ENCODE measurements at regions not wholly inside any gene's neighbourhood (a gene's known extent, or its start where the extent isn't known, plus 50 kb on each side); places are given as distances from the start of the nearest gene placed in this dataset.
A peak's percentile ranks its signal among the peaks of the same experiment; 100 is the strongest.

DNA sequence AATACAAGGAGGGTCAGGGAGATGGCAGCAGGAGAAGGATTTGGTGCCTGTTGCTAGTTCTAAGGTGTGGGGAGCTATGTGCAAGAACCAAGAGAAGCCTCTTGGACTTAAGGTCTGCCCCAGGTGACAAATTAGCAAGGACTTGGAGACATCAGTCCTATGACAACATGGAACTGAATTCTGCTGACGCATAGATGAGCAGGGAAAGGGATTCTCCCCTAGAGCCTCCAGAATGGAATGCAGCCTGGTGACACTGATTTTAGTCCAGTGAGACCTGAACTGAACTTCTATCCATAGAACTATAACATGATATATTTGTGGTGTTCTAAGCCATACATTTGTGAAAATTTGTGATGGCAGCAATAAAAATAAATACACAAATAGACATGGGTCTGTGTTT, 215.6 kb downstream of the ESM1 start:
- no peak for DNase-seq (ENCODE audit: low spot score)

GRCh38 chr5:54769072-54769471, 216.3 kb downstream of the ESM1 start:
- no peak for DNase-seq (ENCODE audit: low spot score)

GRCh38 chr5:54766748-54767147, 218.6 kb downstream of the ESM1 start:
- no peak for DNase-seq (ENCODE audit: low spot score)

DNA sequence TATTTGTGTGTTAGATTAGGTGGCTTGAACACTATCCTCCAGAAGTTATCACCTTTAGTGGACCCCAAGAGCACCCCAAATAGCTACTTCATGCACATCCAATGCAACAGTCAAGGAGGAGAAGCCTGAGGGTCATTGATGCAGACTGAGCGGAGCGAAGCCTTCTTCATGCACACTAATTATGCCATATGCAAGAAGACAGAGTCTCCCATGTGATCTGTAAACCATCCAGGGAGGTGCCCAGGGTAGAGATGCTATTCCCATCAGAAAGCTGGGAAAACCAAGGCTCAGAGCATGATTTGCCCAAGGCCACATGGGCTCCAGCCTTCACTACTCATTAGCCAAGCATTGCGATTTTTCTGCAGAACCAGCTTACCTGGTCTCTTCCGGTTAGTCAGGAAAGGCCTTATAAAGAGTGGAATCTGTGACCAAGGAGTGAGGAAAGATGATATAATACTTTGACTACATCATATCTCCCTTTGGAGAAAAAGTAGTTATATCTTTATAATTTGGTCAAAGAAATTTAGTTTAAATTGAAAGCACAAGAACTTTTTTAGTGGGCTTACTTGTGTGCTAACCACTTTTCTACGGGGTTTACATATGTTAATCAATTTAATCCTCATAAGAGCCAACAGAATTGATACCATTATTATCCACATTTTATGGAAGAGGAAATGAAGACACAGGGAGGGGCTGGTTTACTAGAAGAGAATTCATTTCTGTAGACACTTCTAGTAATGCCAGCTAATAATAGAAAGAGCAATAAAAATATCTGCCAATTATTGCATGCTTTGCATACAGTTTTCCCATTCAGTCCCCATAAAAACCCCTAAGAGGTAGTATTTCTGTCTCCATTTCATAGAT, 220.0 kb downstream of the ESM1 start:
- DNase-seq (ENCODE audit: low spot score) = no peak

GRCh38 chr5:54764102-54765090, 221.0 kb downstream of the ESM1 start:
- no peak for DNase-seq (ENCODE audit: low spot score)

DNA sequence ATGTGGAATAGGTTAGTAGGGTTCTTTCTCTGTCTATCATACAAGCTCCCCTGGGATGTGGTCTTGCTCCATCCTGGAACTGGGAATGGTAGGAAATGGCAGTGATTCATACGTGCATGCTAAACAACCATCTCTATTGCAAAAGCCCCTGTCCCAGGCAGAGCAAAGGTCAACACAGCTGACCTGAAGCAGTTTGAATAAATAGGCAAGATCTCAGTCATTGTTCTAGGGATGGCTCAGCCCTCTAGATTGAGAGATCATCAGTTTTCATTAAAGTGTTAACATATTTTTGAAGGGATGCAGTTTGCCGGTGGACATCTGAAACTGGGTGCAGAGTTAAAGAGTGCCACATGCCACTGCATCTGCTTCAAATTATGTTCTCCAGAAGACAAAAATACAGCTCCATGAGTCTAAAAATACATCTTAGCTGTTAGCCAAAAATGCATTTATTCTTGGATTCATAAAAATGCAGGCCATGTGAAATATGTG, 224.1 kb downstream of the ESM1 start:
- peak; percentile 47 for DNase-seq (ENCODE audit: low spot score)

GRCh38 chr5:54760182-54760935, 225.0 kb downstream of the ESM1 start:
- no peak for DNase-seq (ENCODE audit: low spot score)

- peak; percentile 16 for DNase-seq (ENCODE audit: low spot score)
These were observed 227.4 kb downstream of the ESM1 start for GRCh38 chr5:54758038-54758437.

DNA sequence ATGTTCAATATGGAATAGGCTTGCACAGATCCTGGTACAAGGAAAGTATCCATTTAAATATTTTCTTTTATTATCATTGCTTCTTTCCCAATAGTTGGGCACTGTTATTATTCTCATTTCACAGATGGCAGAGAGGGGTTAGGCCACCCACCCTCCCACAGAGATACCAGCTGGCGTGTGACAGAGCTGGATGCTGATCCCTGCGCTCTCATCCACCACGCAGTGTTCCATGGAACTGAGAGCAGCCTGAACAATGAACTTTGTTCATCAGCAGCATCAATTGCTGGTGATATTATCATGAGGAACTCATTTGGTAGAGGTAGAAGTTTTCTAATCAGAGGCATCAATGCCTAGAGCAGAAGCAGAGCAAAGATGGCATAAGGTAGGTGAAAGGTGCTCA, 227.9 kb downstream of the ESM1 start:
- DNase-seq (ENCODE audit: low spot score) = no peak

DNA sequence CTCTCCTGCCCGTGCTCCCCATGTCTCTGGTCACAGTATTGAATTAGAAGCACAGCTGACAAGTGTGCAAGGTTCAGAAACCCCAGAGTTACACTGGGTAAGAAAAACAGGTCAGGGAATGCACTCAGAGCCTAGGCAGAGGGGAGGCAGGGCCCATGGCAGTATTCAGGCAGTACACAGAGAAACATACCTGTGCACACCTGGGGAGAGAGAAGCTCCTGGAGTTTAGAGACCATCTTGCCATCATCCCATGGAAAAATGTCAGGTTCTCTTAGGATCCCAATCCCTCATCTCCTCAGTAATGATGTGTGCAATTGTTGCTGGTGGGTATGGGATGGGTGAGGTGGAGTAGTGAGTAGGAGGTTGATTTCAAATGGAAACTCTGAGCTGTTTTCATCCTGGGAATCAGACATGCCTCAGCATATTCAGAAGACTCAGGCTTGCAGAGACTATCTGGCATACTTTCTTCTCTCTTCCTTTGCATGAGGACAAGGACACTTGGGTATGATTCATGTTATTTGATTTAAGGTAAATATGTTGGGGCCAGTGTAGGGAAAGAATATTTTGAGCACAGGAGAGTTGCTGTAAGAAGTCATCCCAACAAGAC, 228.5 kb downstream of the ESM1 start:
- no peak for DNase-seq (ENCODE audit: low spot score)

- DNase-seq (ENCODE audit: low spot score) = no peak
These were observed 229.1 kb downstream of the ESM1 start for GRCh38 chr5:54756301-54756700.

- no peak for DNase-seq (ENCODE audit: low spot score)
These were observed 230.5 kb downstream of the ESM1 start for GRCh38 chr5:54754878-54755277.

GRCh38 chr5:54754420-54754819, 231.0 kb downstream of the ESM1 start:
- DNase-seq (ENCODE audit: low spot score) = no peak

GRCh38 chr5:54753753-54754152, 231.6 kb downstream of the ESM1 start:
- no peak for DNase-seq (ENCODE audit: low spot score)

GRCh38 chr5:54753034-54753433, 232.4 kb downstream of the ESM1 start:
- peak; percentile 63 for DNase-seq (ENCODE audit: low spot score)

DNA sequence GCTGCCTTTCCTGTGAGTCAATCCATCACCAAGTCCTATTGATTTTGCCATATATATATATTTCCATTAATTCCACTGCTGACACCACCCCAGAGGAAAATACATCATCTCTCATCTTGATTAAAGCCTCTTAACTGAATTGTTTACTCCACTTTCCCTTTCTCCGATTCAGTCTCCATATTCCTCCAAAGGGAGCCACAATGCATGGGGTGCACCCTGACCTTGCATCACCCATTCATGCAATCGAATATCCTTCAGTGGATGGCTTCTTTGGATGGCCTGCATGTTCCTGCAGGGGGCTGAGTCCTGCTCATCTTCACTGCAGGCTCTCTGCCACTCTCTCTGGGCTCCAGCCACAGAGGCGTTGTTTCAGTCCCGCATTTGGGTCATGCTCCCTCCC, 231.0 kb downstream of the SNX18 start:
- no peak for DNase-seq (ENCODE audit: low spot score)

DNA sequence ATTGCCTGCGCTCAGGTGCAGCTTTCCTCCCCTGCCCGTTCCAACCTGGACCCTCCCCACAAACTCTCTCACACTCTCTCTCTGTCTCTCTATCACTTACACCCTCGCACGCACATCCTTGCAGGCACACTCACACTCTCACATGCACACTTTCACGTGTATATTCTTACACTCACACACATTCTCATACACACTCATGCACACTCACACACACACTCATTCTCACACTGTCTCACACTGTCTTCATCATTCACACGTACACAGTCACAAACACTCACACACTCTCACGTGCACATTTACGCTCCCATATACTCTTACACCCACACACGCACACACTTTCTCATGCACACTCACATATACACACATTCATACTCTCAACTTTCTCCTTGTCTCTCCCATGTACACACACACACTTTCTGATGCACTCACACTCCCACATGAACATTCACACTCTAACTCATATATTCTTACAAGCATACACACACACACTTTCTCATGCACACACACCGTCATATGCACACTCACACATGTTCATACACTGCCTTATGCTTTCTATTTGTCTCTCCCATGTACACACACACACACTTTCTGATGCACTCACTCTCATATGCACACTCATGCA, 229.3 kb downstream of the SNX18 start:
- DNase-seq (ENCODE audit: low spot score) = no peak

DNA sequence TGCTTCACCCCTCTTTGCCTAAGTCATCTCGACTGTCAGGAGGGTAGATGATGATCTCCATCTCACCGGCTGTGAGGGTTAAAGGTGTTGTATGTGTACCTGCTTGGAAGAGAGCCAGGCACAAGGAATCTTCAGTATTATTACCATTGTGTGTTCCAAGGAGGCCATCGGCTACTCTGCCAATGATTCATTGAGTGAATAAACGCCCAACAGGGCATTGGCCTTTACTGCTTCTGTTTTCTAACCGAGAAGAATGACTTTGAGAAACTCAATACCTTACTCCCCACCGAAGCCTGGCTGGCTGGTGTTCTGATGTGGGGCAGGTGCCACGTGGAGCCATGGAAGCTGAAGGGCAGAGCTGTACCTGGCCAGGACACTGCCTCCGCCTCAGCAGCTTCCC, 228.8 kb downstream of the SNX18 start:
- no peak for DNase-seq (ENCODE audit: low spot score)

- DNase-seq (ENCODE audit: low spot score) = no peak
These were observed 228.0 kb downstream of the SNX18 start for GRCh38 chr5:54745599-54745998.

GRCh38 chr5:54743997-54744788, 226.6 kb downstream of the SNX18 start:
- DNase-seq (ENCODE audit: low spot score) = peak; percentile 69
